ENCODE measurements at regions not wholly inside any gene's neighbourhood (a gene's known extent, or its start where the extent isn't known, plus 50 kb on each side); places are given as distances from the start of the nearest gene placed in this dataset.

DNA sequence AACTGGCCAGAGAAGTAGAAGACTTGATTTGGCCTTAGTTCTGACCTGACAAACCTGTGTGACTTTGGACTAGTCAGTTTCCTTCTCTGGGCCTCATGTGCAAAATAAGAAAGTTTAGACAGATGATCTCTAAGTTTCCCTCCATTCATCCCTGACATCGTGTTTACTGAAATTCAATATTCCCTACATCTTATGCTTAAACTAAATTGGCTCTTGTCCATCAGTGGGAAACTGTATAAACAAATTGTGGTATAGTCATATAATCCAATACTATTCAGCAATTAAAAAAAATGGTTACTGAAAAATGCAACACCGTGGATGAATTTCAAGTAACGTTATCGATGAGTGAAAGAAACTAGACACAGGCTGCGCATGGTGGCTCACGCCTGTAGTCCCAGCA, 64.4 kb upstream of the HRH1 start:
- H3K9me3 ChIP-seq (ENCODE audit: low read length) = no peaks in the 10 kb centered on the region
- no peak overlapping the region for H3K4me3 ChIP-seq (ENCODE audit: low read length)
- intact Hi-C loops (cut with micrococcal nuclease) = no loop called here
- no peak overlapping the region for H3K9ac ChIP-seq (ENCODE audit: low read length)
- H3K9me2 ChIP-seq (replicated peaks; ENCODE audit: low read length) = no peaks in the 10 kb centered on the region
- H4K20me1 ChIP-seq (ENCODE audit: low read length) = no peaks in the 10 kb centered on the region
- BruUV-seq (replicated peaks) = no TSS peak
- H3K4me1 ChIP-seq (ENCODE audit: insufficient read depth, low read length) = peaks cover 11% of the 10 kb centered on the region
- H2AFZ ChIP-seq (ENCODE audit: low read length) = no peak overlapping the region
- H3K4me2 ChIP-seq (ENCODE audit: low read length) = no peak overlapping the region
- ATAC-seq (no peak), DNase-seq (no peak)
- POLR2A ChIA-PET (ENCODE audit: unreplicated experiment) = no interaction called here
- H3K27ac ChIP-seq (ENCODE audit: low read length) = no peak overlapping the region
- H3K79me2 ChIP-seq (ENCODE audit: low read length) = no peaks in the 10 kb centered on the region
- H3K36me3 ChIP-seq (ENCODE audit: low read depth, low read length) = no peaks in the 10 kb centered on the region
- no peaks in the 10 kb centered on the region for H3K27me3 ChIP-seq (ENCODE audit: low read length)
- no peak for TF ChIP-seq EZH2phosphoT487 (IDR thresholded peaks at IDR 0.05; ENCODE audit: borderline replicate concordance, low read length)
- TF ChIP-seq, protein P1, sequence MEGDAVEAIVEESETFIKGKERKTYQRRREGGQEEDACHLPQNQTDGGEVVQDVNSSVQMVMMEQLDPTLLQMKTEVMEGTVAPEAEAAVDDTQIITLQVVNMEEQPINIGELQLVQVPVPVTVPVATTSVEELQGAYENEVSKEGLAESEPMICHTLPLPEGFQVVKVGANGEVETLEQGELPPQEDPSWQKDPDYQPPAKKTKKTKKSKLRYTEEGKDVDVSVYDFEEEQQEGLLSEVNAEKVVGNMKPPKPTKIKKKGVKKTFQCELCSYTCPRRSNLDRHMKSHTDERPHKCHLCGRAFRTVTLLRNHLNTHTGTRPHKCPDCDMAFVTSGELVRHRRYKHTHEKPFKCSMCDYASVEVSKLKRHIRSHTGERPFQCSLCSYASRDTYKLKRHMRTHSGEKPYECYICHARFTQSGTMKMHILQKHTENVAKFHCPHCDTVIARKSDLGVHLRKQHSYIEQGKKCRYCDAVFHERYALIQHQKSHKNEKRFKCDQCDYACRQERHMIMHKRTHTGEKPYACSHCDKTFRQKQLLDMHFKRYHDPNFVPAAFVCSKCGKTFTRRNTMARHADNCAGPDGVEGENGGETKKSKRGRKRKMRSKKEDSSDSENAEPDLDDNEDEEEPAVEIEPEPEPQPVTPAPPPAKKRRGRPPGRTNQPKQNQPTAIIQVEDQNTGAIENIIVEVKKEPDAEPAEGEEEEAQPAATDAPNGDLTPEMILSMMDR (conservative IDR thresholded peaks at IDR 0.05; ENCODE audit: low read depth, low read length) = no peak
- no peak for TF ChIP-seq EZH2 (IDR thresholded peaks at IDR 0.05; ENCODE audit: low read length, unreplicated experiment)
- no peaks in the 10 kb centered on the region for H3F3A ChIP-seq (ENCODE audit: low read length, unreplicated experiment)
- CTCF ChIA-PET = interaction anchor here (0.6 kb wide), 1 partner anchor 537 kb away, joined by 3 read pairs; no protein-coding TSS in a partner anchor

GRCh38 chr3:11090551-11090950, 63.7 kb upstream of the HRH1 start:
- no peaks in the 10 kb centered on the region for H3K27me3 ChIP-seq (ENCODE audit: low read length)
- no peak overlapping the region for H3K9ac ChIP-seq (ENCODE audit: low read length)
- intact Hi-C loops (cut with micrococcal nuclease) = no loop called here
- peaks cover 5% of the 10 kb centered on the region for H3K4me1 ChIP-seq (ENCODE audit: insufficient read depth, low read length)
- H3K9me2 ChIP-seq (replicated peaks; ENCODE audit: low read length) = no peaks in the 10 kb centered on the region
- H3K27ac ChIP-seq (ENCODE audit: low read length) = no peak overlapping the region
- no peak overlapping the region for H3K4me2 ChIP-seq (ENCODE audit: low read length)
- H2AFZ ChIP-seq (ENCODE audit: low read length) = no peak overlapping the region
- no peaks in the 10 kb centered on the region for H4K20me1 ChIP-seq (ENCODE audit: low read length)
- no peak for TF ChIP-seq EZH2phosphoT487 (IDR thresholded peaks at IDR 0.05; ENCODE audit: borderline replicate concordance, low read length)
- CTCF ChIA-PET = interaction anchor here (0.6 kb wide), 1 partner anchor 537 kb away, joined by 3 read pairs; no protein-coding TSS in a partner anchor
- no peaks in the 10 kb centered on the region for H3F3A ChIP-seq (ENCODE audit: low read length, unreplicated experiment)
- H3K79me2 ChIP-seq (ENCODE audit: low read length) = no peaks in the 10 kb centered on the region
- H3K9me3 ChIP-seq (ENCODE audit: low read length) = no peaks in the 10 kb centered on the region
- no peaks in the 10 kb centered on the region for H3K36me3 ChIP-seq (ENCODE audit: low read depth, low read length)
- no peak for DNase-seq
- POLR2A ChIA-PET (ENCODE audit: unreplicated experiment) = no interaction called here
- H3K4me3 ChIP-seq (ENCODE audit: low read length) = no peak overlapping the region
- ATAC-seq = no peak
- no TSS peak for BruUV-seq (replicated peaks)

DNA sequence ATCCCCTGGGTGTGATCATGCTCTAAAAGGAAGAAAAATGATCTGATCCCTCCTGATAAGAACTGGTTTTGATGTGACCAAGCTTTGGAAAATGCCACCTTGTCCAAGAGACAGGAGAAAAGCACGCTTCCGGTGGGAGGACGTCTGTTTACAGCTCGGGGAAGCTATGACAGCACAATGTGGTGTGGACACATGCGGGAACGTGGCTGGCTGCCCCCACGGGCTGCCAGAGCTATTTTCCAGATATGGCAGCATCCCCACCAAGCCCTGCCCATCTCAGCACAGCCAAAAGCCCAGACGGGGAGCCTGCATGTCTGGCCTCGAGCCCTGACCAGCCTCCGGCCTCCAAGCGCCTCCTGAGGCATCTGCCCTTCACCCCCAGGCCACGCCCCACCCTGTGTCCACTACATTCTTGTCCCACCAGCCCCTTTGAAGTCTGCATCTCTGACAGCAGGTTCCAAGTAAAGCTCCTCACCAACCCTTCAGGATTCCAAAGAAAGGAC, 63.2 kb upstream of the HRH1 start:
- H2AFZ ChIP-seq (ENCODE audit: low read length) = no peak overlapping the region
- intact Hi-C loops (cut with micrococcal nuclease) = no loop called here
- POLR2A ChIA-PET (ENCODE audit: unreplicated experiment) = no interaction called here

More for the DNA sequence above, 63.2 kb upstream of the HRH1 start:
- CTCF ChIA-PET = no interaction called here
- H3K9me3 ChIP-seq (ENCODE audit: low read length) = no peaks in the 10 kb centered on the region
- H3K4me2 ChIP-seq (ENCODE audit: low read length) = no peak overlapping the region
- no peaks in the 10 kb centered on the region for H3K9me2 ChIP-seq (replicated peaks; ENCODE audit: low read length)
- H3K27ac ChIP-seq (ENCODE audit: low read length) = no peak overlapping the region
- H3K79me2 ChIP-seq (ENCODE audit: low read length) = no peaks in the 10 kb centered on the region
- ATAC-seq (no peak), DNase-seq (no peak)
- H3K4me1 ChIP-seq (ENCODE audit: insufficient read depth, low read length) = peaks cover 5% of the 10 kb centered on the region
- no TSS peak for BruUV-seq (replicated peaks)
- TF ChIP-seq, protein P1 (conservative IDR thresholded peaks at IDR 0.05; ENCODE audit: low read depth, low read length) = no peak
- TF ChIP-seq EZH2 (IDR thresholded peaks at IDR 0.05; ENCODE audit: low read length, unreplicated experiment) (no peak), EZH2phosphoT487 (IDR thresholded peaks at IDR 0.05; ENCODE audit: borderline replicate concordance, low read length) (no peak)
- no peak overlapping the region for H3K4me3 ChIP-seq (ENCODE audit: low read length)
- no peaks in the 10 kb centered on the region for H4K20me1 ChIP-seq (ENCODE audit: low read length)
- H3K27me3 ChIP-seq (ENCODE audit: low read length) = no peaks in the 10 kb centered on the region
- H3K36me3 ChIP-seq (ENCODE audit: low read depth, low read length) = no peaks in the 10 kb centered on the region
- H3K9ac ChIP-seq (ENCODE audit: low read length) = no peak overlapping the region
- no peaks in the 10 kb centered on the region for H3F3A ChIP-seq (ENCODE audit: low read length, unreplicated experiment)
